ENCODE measurements at regions not wholly inside any gene's neighbourhood (a gene's known extent, or its start where the extent isn't known, plus 50 kb on each side); places are given as distances from the start of the nearest gene placed in this dataset.

GRCh38 chr16:26992666-26993349, 73.9 kb upstream of the C16orf82 start:
- no peak for DNase-seq

- DNase-seq, result no peak
These were observed 73.2 kb upstream of the C16orf82 start for GRCh38 chr16:26993511-26993910.

GRCh38 chr16:26993963-26994362, 72.8 kb upstream of the C16orf82 start:
- no peak for DNase-seq

GRCh38 chr16:26995522-26995921, 71.2 kb upstream of the C16orf82 start:
- no peak for DNase-seq

- DNase-seq, result no peak
These were observed 61.3 kb upstream of the C16orf82 start for GRCh38 chr16:27005386-27005785.
